ENCODE measurements at regions not wholly inside any gene's neighbourhood (a gene's known extent, or its start where the extent isn't known, plus 50 kb on each side); places are given as distances from the start of the nearest gene placed in this dataset.

DNA sequence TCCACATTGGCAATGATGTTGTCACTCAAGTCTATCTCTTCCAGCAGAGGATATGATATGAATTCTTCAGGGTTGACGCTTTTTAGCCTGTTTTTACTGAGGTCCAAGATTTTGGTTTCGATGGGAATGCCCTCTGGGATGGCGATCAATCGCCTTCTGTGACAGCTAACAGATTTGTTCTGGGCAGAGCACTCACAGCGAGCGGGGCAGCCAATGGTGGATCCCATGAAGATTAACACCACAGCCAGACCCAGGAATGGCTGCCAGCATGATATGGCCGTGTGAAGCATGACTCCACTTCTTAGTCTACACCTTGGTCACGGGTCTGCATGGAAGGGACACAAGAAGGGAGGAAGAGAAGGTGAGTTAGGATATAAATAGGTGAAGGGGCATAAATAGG is 377.1 kb upstream of the C9orf72 start:
- Histone ChIP-seq H3K9me3 (ENCODE audit: control insufficient read depth, low read depth, low read length) (no peaks in the 10 kb centered on the region), H4K20me1 (ENCODE audit: control insufficient read depth, insufficient read depth, insufficient read length) (no peaks in the 10 kb centered on the region), H4K91ac (ENCODE audit: insufficient read length, low read depth, low read length) (no peak overlapping the region), H2BK120ac (ENCODE audit: low read depth, low read length, poor library complexity, severe bottlenecking) (no peak overlapping the region), H3K27me3 (ENCODE audit: insufficient read depth, low read length) (no peaks in the 10 kb centered on the region; the same call in 1 of the 2 replicates), H3K4me2 (ENCODE audit: insufficient read depth, insufficient read length, low read length) (no peak overlapping the region), H3T11ph (ENCODE audit: low read length) (no peak overlapping the region), H2AFZ (ENCODE audit: low read length) (no peak overlapping the region), H2BK15ac (ENCODE audit: low read depth, low read length) (no peak overlapping the region), H2BK20ac (ENCODE audit: low read depth, low read length, poor library complexity, severe bottlenecking) (no peak overlapping the region), H3K18ac (ENCODE audit: insufficient read length, low read depth, low read length) (no peak overlapping the region), H3K79me2 (ENCODE audit: insufficient read depth, low read length) (no peaks in the 10 kb centered on the region), H2AK5ac (ENCODE audit: insufficient read length, low read length) (no peak overlapping the region), H3K23me2 (ENCODE audit: insufficient read length, low read depth, low read length, poor library complexity, severe bottlenecking) (no peaks in the 10 kb centered on the region), H4K8ac (replicated peaks; ENCODE audit: insufficient read length, low read depth, low read length) (no peak overlapping the region), H3K14ac (ENCODE audit: insufficient read depth, low read length) (no peak overlapping the region), H3K79me1 (ENCODE audit: insufficient read depth, low read depth, low read length, poor library complexity, severe bottlenecking) (no peaks in the 10 kb centered on the region), H3K27ac (ENCODE audit: insufficient read length, low read depth, low read length) (no peak overlapping the region), H3K23ac (ENCODE audit: insufficient read length, low read depth, low read length) (no peak overlapping the region), H2BK5ac (ENCODE audit: insufficient read length, low read length) (no peak overlapping the region), H3K9ac (ENCODE audit: extremely low read depth, insufficient read length, low read length) (no peak overlapping the region), H3K4me1 (ENCODE audit: insufficient read depth, low read length) (no peaks in the 10 kb centered on the region), H4K5ac (ENCODE audit: insufficient read length, low read depth, low read length) (no peak overlapping the region), H2BK12ac (ENCODE audit: insufficient read length, low read depth, low read length) (no peak overlapping the region), H3K56ac (ENCODE audit: insufficient read length, low read depth, low read length) (no peak overlapping the region), H3K4ac (ENCODE audit: low read depth, low read length) (no peak overlapping the region)
- no peaks in the 10 kb centered on the region for H3K36me3 Mint-ChIP-seq (ENCODE audit: insufficient read depth in 1 of 3, low read depth in 3 of 3)
- DNase-seq, result no peak
- no peaks in the 10 kb centered on the region for H3K27me3 Mint-ChIP-seq (ENCODE audit: low read depth)
- TF ChIP-seq, protein P1, sequence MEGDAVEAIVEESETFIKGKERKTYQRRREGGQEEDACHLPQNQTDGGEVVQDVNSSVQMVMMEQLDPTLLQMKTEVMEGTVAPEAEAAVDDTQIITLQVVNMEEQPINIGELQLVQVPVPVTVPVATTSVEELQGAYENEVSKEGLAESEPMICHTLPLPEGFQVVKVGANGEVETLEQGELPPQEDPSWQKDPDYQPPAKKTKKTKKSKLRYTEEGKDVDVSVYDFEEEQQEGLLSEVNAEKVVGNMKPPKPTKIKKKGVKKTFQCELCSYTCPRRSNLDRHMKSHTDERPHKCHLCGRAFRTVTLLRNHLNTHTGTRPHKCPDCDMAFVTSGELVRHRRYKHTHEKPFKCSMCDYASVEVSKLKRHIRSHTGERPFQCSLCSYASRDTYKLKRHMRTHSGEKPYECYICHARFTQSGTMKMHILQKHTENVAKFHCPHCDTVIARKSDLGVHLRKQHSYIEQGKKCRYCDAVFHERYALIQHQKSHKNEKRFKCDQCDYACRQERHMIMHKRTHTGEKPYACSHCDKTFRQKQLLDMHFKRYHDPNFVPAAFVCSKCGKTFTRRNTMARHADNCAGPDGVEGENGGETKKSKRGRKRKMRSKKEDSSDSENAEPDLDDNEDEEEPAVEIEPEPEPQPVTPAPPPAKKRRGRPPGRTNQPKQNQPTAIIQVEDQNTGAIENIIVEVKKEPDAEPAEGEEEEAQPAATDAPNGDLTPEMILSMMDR (conservative IDR thresholded peaks at IDR 0.05), result no peak
- no peak overlapping the region for H3K27ac Mint-ChIP-seq
- no peak overlapping the region for H3K4me3 Mint-ChIP-seq
- H3K4me1 Mint-ChIP-seq, result no peaks in the 10 kb centered on the region
- H3K9me3 Mint-ChIP-seq, result no peaks in the 10 kb centered on the region
- WGBS (ENCODE audit: extremely low coverage, insufficient read length, low lambda C conversion rate), result no CpG with 5 or more reads among the region's 8 CpGs

Measured in H9 (cell line).